Thyroid gland (tissue), 4 donors: ENCODE measurements at regions not wholly inside any gene's neighbourhood (a gene's known extent, or its start where the extent isn't known, plus 50 kb on each side); places are given as distances from the start of the nearest gene placed in this dataset.

Source experiments
- CTCF ChIP-seq, 6 experiments: fragments of 200-600 bp in 3 of 6; fragments of 450-650 bp in 3 of 6; sonication (generic) in 3 of 6; IDR thresholded peaks; one replicate each; pipeline ENCODE4 v1.5.1; 2016 to 2019; ENCODE audit warnings: antibody characterized with exemption in 6 of 6, mild to moderate bottlenecking in 2 of 6, inconsistent platforms in 1 of 6, moderate library complexity in 1 of 6
- POLR2A ChIP-seq, 2 donors: fragments of 450-650 bp; IDR thresholded peaks; one replicate each; pipeline ENCODE4 v1.6.1; 2017; ENCODE audit warnings: antibody characterized with exemption in 2 of 2, mild to moderate bottlenecking in 2 of 2, moderate library complexity in 1 of 2

DNA sequence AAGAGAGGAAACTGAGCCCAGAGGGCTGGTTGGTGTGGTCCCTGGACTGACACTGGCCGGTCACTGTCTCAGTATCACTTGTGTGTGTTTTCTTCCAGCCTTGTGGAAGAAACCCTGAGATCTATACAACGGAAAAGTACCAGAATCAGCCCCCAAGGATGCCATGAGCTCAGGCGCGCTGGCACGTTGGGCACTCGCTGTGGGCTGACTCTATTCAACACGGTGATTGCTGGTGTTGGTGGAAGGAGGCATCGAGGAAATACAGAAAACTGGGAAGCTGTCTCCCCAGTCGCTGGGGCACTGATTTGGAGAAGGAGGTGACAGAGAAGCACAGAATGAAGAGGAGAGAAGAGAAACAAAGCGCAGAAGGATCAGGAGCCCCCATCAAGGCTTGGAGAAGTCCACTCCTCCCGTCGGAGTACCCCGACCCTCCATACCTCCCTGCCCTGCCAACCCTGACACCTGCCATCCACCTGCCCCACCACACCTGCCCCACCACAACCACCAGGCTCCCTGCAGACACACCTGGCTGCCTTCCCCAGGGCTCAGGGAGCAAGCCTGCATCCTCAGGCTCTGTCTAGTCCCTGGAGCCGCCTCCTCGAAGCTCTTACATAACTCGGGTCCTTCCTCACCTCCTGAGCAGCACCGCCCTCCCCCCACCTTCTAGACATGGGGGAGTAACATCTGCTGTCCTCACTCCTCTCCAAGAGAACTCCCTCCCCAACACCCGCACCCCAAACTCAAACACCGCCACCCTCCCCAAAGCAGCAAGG, 66.5 kb downstream of the RBFOX3 start:
- no peak for TF ChIP-seq CTCF (IDR thresholded peaks at IDR 0.05)
- no peak for TF ChIP-seq POLR2A (IDR thresholded peaks at IDR 0.05)
